IgD-negative memory B cell (primary cell): ENCODE measurements at regions not wholly inside any gene's neighbourhood (a gene's known extent, or its start where the extent isn't known, plus 50 kb on each side); places are given as distances from the start of the nearest gene placed in this dataset.
A peak's percentile ranks its signal among the peaks of the same experiment; 100 is the strongest.

Source experiments
- H3K27ac Mint-ChIP-seq, 3 donors: one replicate each; pipeline ENCODE4 v1.8.0; 2020 to 2022; ENCODE audit warnings: mild to moderate bottlenecking in 3 of 3, mixed read lengths in 3 of 3, moderate library complexity in 1 of 3
- H3K27me3 Mint-ChIP-seq: one replicate; pipeline ENCODE4 v1.8.0; 2021; ENCODE audit warnings: mixed read lengths
- H3K36me3 Mint-ChIP-seq: one replicate; pipeline ENCODE4 v1.8.0; 2020; ENCODE audit warnings: mild to moderate bottlenecking, mixed read lengths
- H3K4me1 Mint-ChIP-seq, 3 donors: one replicate each; pipeline ENCODE4 v1.8.0; 2020 to 2022; ENCODE audit warnings: mixed read lengths in 3 of 3, mild to moderate bottlenecking in 1 of 3
- H3K4me3 Mint-ChIP-seq, 4 donors: one replicate each; pipeline ENCODE4 v1.8.0; 2020 to 2022; ENCODE audit warnings: mild to moderate bottlenecking in 4 of 4, mixed read lengths in 4 of 4, moderate library complexity in 3 of 4
- H3K9me3 Mint-ChIP-seq, 3 donors: one replicate each; pipeline ENCODE4 v1.8.0; 2020 to 2021; ENCODE audit warnings: mixed read lengths in 3 of 3, mild to moderate bottlenecking in 1 of 3

GRCh38 chr15:99440551-99441443 lies 125.0 kb upstream of the MEF2A start:
- no peaks in the 10 kb centered on the region for H3K9me3 Mint-ChIP-seq
- peak overlapping the region in 1 of 3 donors; percentile 42 for H3K27ac Mint-ChIP-seq
- H3K4me3 Mint-ChIP-seq, result no peak overlapping the region
- peaks cover 14 to 24% (median 21%) of the 10 kb centered on the region in 3 donors for H3K4me1 Mint-ChIP-seq
- H3K36me3 Mint-ChIP-seq, result no peaks in the 10 kb centered on the region
- no peaks in the 10 kb centered on the region for H3K27me3 Mint-ChIP-seq

- H3K9me3 Mint-ChIP-seq, result no peaks in the 10 kb centered on the region
- peaks cover 13 to 24% (median 19%) of the 10 kb centered on the region in 3 donors for H3K4me1 Mint-ChIP-seq
- H3K27ac Mint-ChIP-seq, result no peak overlapping the region
- H3K36me3 Mint-ChIP-seq, result no peaks in the 10 kb centered on the region
- H3K27me3 Mint-ChIP-seq, result no peaks in the 10 kb centered on the region
- H3K4me3 Mint-ChIP-seq, result no peak overlapping the region
Observed at GRCh38 chr15:99441444-99441800, 124.4 kb upstream of the MEF2A start.

GRCh38 chr15:99441871-99442251 lies 123.9 kb upstream of the MEF2A start:
- Mint-ChIP-seq H3K36me3 (no peaks in the 10 kb centered on the region), H3K27me3 (no peaks in the 10 kb centered on the region), H3K9me3 (no peaks in the 10 kb centered on the region), H3K4me3 (peak overlapping the region in 1 of 4 donors; percentile 72), H3K4me1 (peaks cover 13 to 24% (median 16%) of the 10 kb centered on the region in 3 donors), H3K27ac (no peak overlapping the region)

GRCh38 chr15:99442252-99442897 lies 123.4 kb upstream of the MEF2A start:
- H3K27ac Mint-ChIP-seq, result peak overlapping the region in 2 of 3 donors; percentile 60 to 76
- H3K4me1 Mint-ChIP-seq, result peaks cover 13 to 24% (median 16%) of the 10 kb centered on the region in 3 donors
- H3K4me3 Mint-ChIP-seq, result peak overlapping the region in 2 of 4 donors; percentile 69 to 81
- no peaks in the 10 kb centered on the region for H3K27me3 Mint-ChIP-seq
- no peaks in the 10 kb centered on the region for H3K9me3 Mint-ChIP-seq
- H3K36me3 Mint-ChIP-seq, result no peaks in the 10 kb centered on the region

- Mint-ChIP-seq H3K4me1 (peaks cover 15 to 29% (median 21%) of the 10 kb centered on the region in 3 donors), H3K27ac (peak overlapping the region in 1 of 3 donors; percentile 60), H3K36me3 (no peaks in the 10 kb centered on the region), H3K4me3 (peak overlapping the region in 2 of 4 donors; percentile 44 to 81), H3K27me3 (no peaks in the 10 kb centered on the region), H3K9me3 (no peaks in the 10 kb centered on the region)
Observed at GRCh38 chr15:99443056-99443756, 122.6 kb upstream of the MEF2A start.

- Mint-ChIP-seq H3K4me1 (peaks cover 15 to 32% (median 21%) of the 10 kb centered on the region in 3 donors), H3K27ac (peak overlapping the region in 1 of 3 donors; percentile 4), H3K9me3 (no peaks in the 10 kb centered on the region), H3K36me3 (no peaks in the 10 kb centered on the region), H3K4me3 (peak overlapping the region in 2 of 4 donors; percentile 43 to 61), H3K27me3 (no peaks in the 10 kb centered on the region)
Observed at GRCh38 chr15:99443768-99444446, 121.9 kb upstream of the MEF2A start.

GRCh38 chr15:99445272-99445850 lies 120.4 kb upstream of the MEF2A start:
- H3K4me3 Mint-ChIP-seq, result no peak overlapping the region
- H3K9me3 Mint-ChIP-seq, result no peaks in the 10 kb centered on the region
- peaks cover 22 to 30% (median 27%) of the 10 kb centered on the region in 3 donors for H3K4me1 Mint-ChIP-seq
- peak overlapping the region in 1 of 3 donors; percentile 83 for H3K27ac Mint-ChIP-seq
- H3K27me3 Mint-ChIP-seq, result no peaks in the 10 kb centered on the region
- H3K36me3 Mint-ChIP-seq, result no peaks in the 10 kb centered on the region

- peaks cover 33 to 44% (median 40%) of the 10 kb centered on the region in 3 donors for H3K4me1 Mint-ChIP-seq
- no peak overlapping the region for H3K4me3 Mint-ChIP-seq
- H3K27me3 Mint-ChIP-seq, result no peaks in the 10 kb centered on the region
- no peak overlapping the region for H3K27ac Mint-ChIP-seq
- no peaks in the 10 kb centered on the region for H3K9me3 Mint-ChIP-seq
- no peaks in the 10 kb centered on the region for H3K36me3 Mint-ChIP-seq
Observed at GRCh38 chr15:99446565-99447496, 119.0 kb upstream of the MEF2A start.

GRCh38 chr15:99447497-99448371 lies 118.0 kb upstream of the MEF2A start:
- peak overlapping the region in 1 of 3 donors; percentile 39 for H3K27ac Mint-ChIP-seq
- no peaks in the 10 kb centered on the region for H3K36me3 Mint-ChIP-seq
- no peaks in the 10 kb centered on the region for H3K9me3 Mint-ChIP-seq
- no peak overlapping the region for H3K4me3 Mint-ChIP-seq
- no peaks in the 10 kb centered on the region for H3K27me3 Mint-ChIP-seq
- H3K4me1 Mint-ChIP-seq, result peaks cover 33 to 41% (median 40%) of the 10 kb centered on the region in 3 donors

GRCh38 chr15:99449514-99449913 lies 116.3 kb upstream of the MEF2A start:
- Mint-ChIP-seq H3K36me3 (no peaks in the 10 kb centered on the region), H3K9me3 (no peaks in the 10 kb centered on the region), H3K27me3 (no peaks in the 10 kb centered on the region), H3K4me3 (no peak overlapping the region), H3K4me1 (peaks cover 36 to 39% (median 36%) of the 10 kb centered on the region in 3 donors), H3K27ac (no peak overlapping the region)

- Mint-ChIP-seq H3K27ac (no peak overlapping the region), H3K27me3 (no peaks in the 10 kb centered on the region), H3K36me3 (no peaks in the 10 kb centered on the region), H3K9me3 (no peaks in the 10 kb centered on the region), H3K4me3 (peak overlapping the region; percentile 12 to 88 (median 50)), H3K4me1 (peaks cover 33 to 39% (median 36%) of the 10 kb centered on the region in 3 donors)
Observed at GRCh38 chr15:99450896-99451358, 114.9 kb upstream of the MEF2A start.

GRCh38 chr15:99451484-99451883 lies 114.3 kb upstream of the MEF2A start:
- Mint-ChIP-seq H3K4me1 (peaks cover 35 to 39% (median 36%) of the 10 kb centered on the region in 3 donors), H3K4me3 (peak overlapping the region in 3 of 4 donors; percentile 15 to 88 (median 85)), H3K36me3 (peaks cover 2% of the 10 kb centered on the region), H3K27me3 (no peaks in the 10 kb centered on the region), H3K9me3 (no peaks in the 10 kb centered on the region), H3K27ac (peak overlapping the region in 1 of 3 donors; percentile 39)
